ENCODE measurements at regions not wholly inside any gene's neighbourhood (a gene's known extent, or its start where the extent isn't known, plus 50 kb on each side); places are given as distances from the start of the nearest gene placed in this dataset.

GRCh38 chr18:43774497-43774896, 497.2 kb upstream of the SYT4 start:
- no peaks in the 10 kb centered on the region for H3K9me3 Mint-ChIP-seq (ENCODE audit: unreplicated experiment)
- no peaks in the 10 kb centered on the region for H3K4me1 Mint-ChIP-seq (ENCODE audit: low read depth, unreplicated experiment)
- H3K27me3 Mint-ChIP-seq (ENCODE audit: unreplicated experiment): no peaks in the 10 kb centered on the region
- H3K36me3 Mint-ChIP-seq (ENCODE audit: unreplicated experiment): no peaks in the 10 kb centered on the region
- no peak overlapping the region for H3K27ac Mint-ChIP-seq (ENCODE audit: unreplicated experiment)
- no peak overlapping the region for H3K4me3 Mint-ChIP-seq (ENCODE audit: unreplicated experiment)
- TF ChIP-seq CTCF (IDR thresholded peaks at IDR 0.05; ENCODE audit: partially characterized antibody, unreplicated experiment): no peak
- DNase-seq: no peak

GRCh38 chr18:43775591-43775990, 498.3 kb upstream of the SYT4 start:
- Mint-ChIP-seq H3K27me3 (ENCODE audit: unreplicated experiment) (no peaks in the 10 kb centered on the region), H3K27ac (ENCODE audit: unreplicated experiment) (no peak overlapping the region), H3K4me1 (ENCODE audit: low read depth, unreplicated experiment) (no peaks in the 10 kb centered on the region), H3K9me3 (ENCODE audit: unreplicated experiment) (no peaks in the 10 kb centered on the region), H3K36me3 (ENCODE audit: unreplicated experiment) (no peaks in the 10 kb centered on the region), H3K4me3 (ENCODE audit: unreplicated experiment) (no peak overlapping the region)
- DNase-seq: no peak
- TF ChIP-seq CTCF (IDR thresholded peaks at IDR 0.05; ENCODE audit: partially characterized antibody, unreplicated experiment): no peak

- H3K4me3 Mint-ChIP-seq (ENCODE audit: unreplicated experiment): no peak overlapping the region
Measured at GRCh38 chr18:43776997-43777396, 499.7 kb upstream of the SYT4 start.

GRCh38 chr18:43777636-43778304, 500.5 kb upstream of the SYT4 start:
- Mint-ChIP-seq H3K9me3 (ENCODE audit: unreplicated experiment) (no peaks in the 10 kb centered on the region), H3K36me3 (ENCODE audit: unreplicated experiment) (no peaks in the 10 kb centered on the region), H3K4me1 (ENCODE audit: low read depth, unreplicated experiment) (no peaks in the 10 kb centered on the region), H3K27me3 (ENCODE audit: unreplicated experiment) (no peaks in the 10 kb centered on the region), H3K27ac (ENCODE audit: unreplicated experiment) (no peak overlapping the region), H3K4me3 (ENCODE audit: unreplicated experiment) (no peak overlapping the region)
- TF ChIP-seq CTCF (IDR thresholded peaks at IDR 0.05; ENCODE audit: partially characterized antibody, unreplicated experiment): no peak
- no peak for DNase-seq

More at GRCh38 chr18:43776997-43777396, 499.7 kb upstream of the SYT4 start:
- H3K36me3 Mint-ChIP-seq (ENCODE audit: unreplicated experiment): no peaks in the 10 kb centered on the region
- H3K9me3 Mint-ChIP-seq (ENCODE audit: unreplicated experiment): no peaks in the 10 kb centered on the region
- DNase-seq: no peak
- H3K27ac Mint-ChIP-seq (ENCODE audit: unreplicated experiment): no peak overlapping the region
- H3K4me1 Mint-ChIP-seq (ENCODE audit: low read depth, unreplicated experiment): no peaks in the 10 kb centered on the region
- TF ChIP-seq CTCF (IDR thresholded peaks at IDR 0.05; ENCODE audit: partially characterized antibody, unreplicated experiment): no peak
- H3K27me3 Mint-ChIP-seq (ENCODE audit: unreplicated experiment): no peaks in the 10 kb centered on the region

GRCh38 chr18:43780782-43781340, 503.6 kb upstream of the SYT4 start:
- Mint-ChIP-seq H3K4me3 (ENCODE audit: unreplicated experiment) (no peak overlapping the region), H3K27ac (ENCODE audit: unreplicated experiment) (no peak overlapping the region), H3K4me1 (ENCODE audit: low read depth, unreplicated experiment) (no peaks in the 10 kb centered on the region), H3K9me3 (ENCODE audit: unreplicated experiment) (no peaks in the 10 kb centered on the region), H3K27me3 (ENCODE audit: unreplicated experiment) (no peaks in the 10 kb centered on the region), H3K36me3 (ENCODE audit: unreplicated experiment) (no peaks in the 10 kb centered on the region)
- TF ChIP-seq CTCF (IDR thresholded peaks at IDR 0.05; ENCODE audit: partially characterized antibody, unreplicated experiment): no peak
- DNase-seq: no peak

Measured in glutamatergic neuron (in vitro differentiated cells).